Epithelial cell of proximal tubule (primary cell): ENCODE measurements at regions not wholly inside any gene's neighbourhood (a gene's known extent, or its start where the extent isn't known, plus 50 kb on each side); places are given as distances from the start of the nearest gene placed in this dataset.

Source experiments
- DNase-seq: peaks from one replicate; pipeline ENCODE4 v3.0.0-alpha.2; 2011; ENCODE audit warnings: low read depth
- H3K4me3 ChIP-seq: 2 replicates; pipeline ENCODE4 v1.5.1; 2011; ENCODE audit warnings: low read depth, mild to moderate bottlenecking, low read length
- CTCF ChIP-seq: conservative IDR thresholded peaks from 2 replicates; pipeline ENCODE4 v1.5.1; 2012; ENCODE audit warnings: low read depth, mild to moderate bottlenecking, low read length

GRCh38 chr3:73120710-73121109 lies 59.3 kb downstream of the EBLN2 start:
- no peak for DNase-seq
- H3K4me3 ChIP-seq, result no peak overlapping the region
- TF ChIP-seq CTCF, result no peak

GRCh38 chr3:73121669-73122331 lies 60.3 kb downstream of the EBLN2 start:
- H3K4me3 ChIP-seq, result no peak overlapping the region
- DNase-seq, result no peak
- no peak for TF ChIP-seq CTCF

GRCh38 chr3:73134034-73134433 lies 72.6 kb downstream of the EBLN2 start:
- no peak overlapping the region for H3K4me3 ChIP-seq

GRCh38 chr3:73136941-73137340 lies 75.5 kb downstream of the EBLN2 start:
- H3K4me3 ChIP-seq, result no peak overlapping the region
- TF ChIP-seq CTCF, result no peak
- no peak for DNase-seq

More at GRCh38 chr3:73134034-73134433, 72.6 kb downstream of the EBLN2 start:
- no peak for TF ChIP-seq CTCF
- DNase-seq, result no peak

GRCh38 chr3:73137736-73138403 lies 76.4 kb downstream of the EBLN2 start:
- no peak for DNase-seq
- no peak overlapping the region for H3K4me3 ChIP-seq
- no peak for TF ChIP-seq CTCF

- H3K4me3 ChIP-seq, result no peak overlapping the region
- no peak for DNase-seq
- TF ChIP-seq CTCF, result no peak
These were observed 79.4 kb downstream of the EBLN2 start for GRCh38 chr3:73140772-73141442.
